GM10266 (cell line): ENCODE measurements at regions not wholly inside any gene's neighbourhood (a gene's known extent, or its start where the extent isn't known, plus 50 kb on each side); places are given as distances from the start of the nearest gene placed in this dataset.
"Not testable (repeated sequence)": the region's sequence is repeated elsewhere in the genome, so short reads cannot be mapped to it uniquely, and the experiment has no call there.

Experiments
- DNase-seq: peaks from one replicate; pipeline ENCODE4 v3.0.0; 2012; ENCODE audit errors: extremely low spot score
- CTCF ChIP-seq: IDR thresholded peaks from 2 replicates; pipeline ENCODE4 v1.5.1; 2012; ENCODE audit warnings: mild to moderate bottlenecking, low read depth; ENCODE audit not compliant: control insufficient read depth, insufficient read depth; ENCODE audit errors: missing control alignments

GRCh38 chr15:54776410-54776809 is 420.3 kb downstream of the RSL24D1 start:
- DNase-seq = no peak
- TF ChIP-seq CTCF = no peak

DNA sequence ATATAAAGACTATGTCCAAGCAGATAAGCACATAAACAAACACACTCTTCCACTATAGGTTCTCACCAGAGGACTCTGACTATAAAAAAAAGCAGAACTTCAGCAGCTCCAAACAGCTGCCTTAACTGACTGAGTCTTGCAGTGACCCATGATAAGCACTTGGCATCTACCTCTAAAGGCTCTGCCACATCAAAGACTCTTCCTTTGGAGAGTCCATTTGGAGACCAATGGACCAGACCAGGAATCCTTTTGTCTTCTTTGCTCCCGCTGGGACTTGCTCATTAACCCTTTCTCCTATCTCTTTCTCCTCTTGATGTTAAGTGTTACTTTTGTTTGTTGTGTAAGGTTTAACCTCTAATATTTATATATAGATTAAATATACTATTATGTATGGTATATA is 424.1 kb downstream of the RSL24D1 start:
- no peak for DNase-seq
- no peak for TF ChIP-seq CTCF

DNA sequence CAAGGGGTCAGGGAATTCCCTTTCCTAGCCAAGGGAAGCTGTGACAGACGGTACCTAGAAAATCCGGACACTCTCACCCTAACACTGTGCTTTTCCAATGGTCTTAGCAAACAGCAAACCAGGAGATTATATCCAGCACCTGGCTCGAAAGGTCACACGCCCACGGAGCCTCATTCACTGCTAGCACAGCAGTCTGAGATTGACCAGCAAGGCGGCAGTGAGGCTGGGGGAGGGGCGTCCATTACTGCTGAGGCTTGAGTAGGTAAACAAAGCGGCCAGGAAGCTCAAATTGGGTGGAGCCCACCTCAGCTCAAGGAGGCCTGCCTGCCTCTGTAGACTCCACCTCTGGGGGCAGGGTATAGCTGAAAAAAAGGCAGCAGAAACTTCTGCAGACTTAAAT is 447.3 kb downstream of the RSL24D1 start:
- DNase-seq = not testable (repeated sequence)

DNA sequence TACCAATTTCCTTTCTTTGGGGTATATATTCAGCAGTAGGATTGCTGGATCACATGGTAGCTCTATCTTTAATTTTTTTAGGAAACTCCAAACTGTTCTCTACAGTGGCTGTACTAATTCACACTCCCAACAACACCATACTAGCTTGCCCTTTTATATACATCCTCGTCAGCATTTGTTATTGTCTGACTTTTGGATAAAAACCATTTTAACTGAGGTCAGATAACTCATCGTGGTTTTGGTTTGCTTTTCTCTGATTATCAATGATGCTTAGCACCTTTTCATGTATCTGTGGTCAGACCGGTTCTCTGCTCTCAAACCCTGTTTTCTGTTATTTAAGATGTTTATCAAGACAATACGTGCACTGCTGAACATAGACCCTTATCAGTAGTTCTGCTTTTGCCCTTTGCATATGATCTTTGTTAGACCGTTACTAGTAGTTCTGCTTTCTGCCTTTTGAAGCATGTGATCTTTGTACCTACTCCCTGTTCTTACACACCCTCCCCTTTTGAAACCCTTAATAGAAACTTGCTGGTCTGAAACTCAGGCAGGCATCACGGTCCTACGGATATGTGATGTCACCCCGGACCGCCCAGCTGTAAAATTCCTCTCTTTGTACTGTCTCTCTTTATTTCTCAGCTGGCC is 474.3 kb downstream of the RSL24D1 start:
- no peak for TF ChIP-seq CTCF
- DNase-seq = no peak

DNA sequence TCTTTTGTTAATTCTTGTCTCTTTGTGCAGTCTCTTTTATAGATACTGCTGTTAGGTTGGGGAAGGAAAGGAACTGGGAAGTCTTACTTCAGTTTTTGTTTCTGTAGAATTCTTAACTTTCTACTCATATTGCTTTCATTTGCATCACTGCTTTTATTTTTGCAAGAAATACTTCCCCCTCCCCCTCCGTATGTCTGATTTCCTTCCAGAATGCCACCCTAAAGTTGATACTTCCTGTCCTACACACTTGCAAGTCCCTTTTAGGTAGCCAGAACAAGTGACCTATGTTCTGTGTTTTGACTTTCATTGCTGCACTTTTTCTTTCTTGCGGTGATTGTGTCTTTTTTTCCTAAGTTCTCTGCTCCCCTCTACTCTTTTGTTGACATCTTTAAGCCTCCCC is 477.4 kb downstream of the RSL24D1 start:
- TF ChIP-seq CTCF = no peak
- DNase-seq = no peak

DNA sequence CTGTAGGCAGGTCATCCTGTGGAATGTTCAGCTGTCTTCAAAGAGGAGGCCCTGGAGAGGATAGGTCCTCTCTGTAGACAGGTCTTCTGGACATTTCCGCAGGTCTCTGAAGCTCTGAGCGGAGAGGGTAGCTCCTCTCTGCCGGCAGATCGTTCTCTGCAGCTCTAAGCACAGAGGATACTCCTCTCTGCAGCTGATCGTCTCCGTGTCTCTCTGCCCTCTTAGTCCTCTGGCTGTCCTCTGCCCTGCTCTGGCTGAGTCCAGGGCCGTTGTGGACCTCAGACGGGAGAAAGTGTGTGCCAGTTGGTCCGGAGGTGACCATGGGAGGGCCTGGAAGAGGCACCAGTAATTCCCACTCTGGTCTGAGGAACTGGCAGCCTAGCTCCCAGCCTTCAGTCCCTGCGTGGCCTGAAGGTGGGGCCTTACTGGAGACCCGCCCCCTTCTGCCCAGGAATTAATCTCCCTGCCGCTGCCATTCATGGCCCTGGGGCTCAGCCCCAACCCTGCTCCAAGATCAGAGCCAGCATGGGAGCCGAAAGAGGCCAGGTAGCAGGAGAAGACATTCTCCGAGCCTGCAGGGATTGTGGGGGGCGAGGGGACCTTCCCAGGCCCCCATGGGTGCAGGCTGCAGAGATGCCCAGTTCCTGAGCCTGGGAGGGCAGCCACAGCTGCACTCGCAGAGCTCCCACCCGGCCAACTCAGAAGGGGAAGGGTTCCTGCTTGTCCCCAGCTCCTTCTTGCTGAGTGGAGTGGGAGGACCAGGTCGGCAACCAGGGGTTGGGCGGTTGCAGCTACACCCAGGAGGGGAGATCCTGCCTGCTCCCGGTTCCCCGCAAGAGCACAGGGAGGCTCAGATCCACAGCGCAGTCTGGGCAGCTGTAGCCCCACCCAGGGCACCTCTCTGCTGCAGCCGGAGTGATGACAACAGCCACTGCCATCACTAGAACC is 488.7 kb downstream of the RSL24D1 start:
- no peak for DNase-seq

GRCh38 chr15:54687628-54688027 is 509.1 kb downstream of the RSL24D1 start:
- DNase-seq = no peak
- TF ChIP-seq CTCF = no peak

More for the DNA sequence above, 488.7 kb downstream of the RSL24D1 start:
- TF ChIP-seq CTCF = no peak
